ENCODE measurements at regions not wholly inside any gene's neighbourhood (a gene's known extent, or its start where the extent isn't known, plus 50 kb on each side); places are given as distances from the start of the nearest gene placed in this dataset.

- TF ChIP-seq CTCF (IDR thresholded peaks at IDR 0.05 in 4 of 5, conservative IDR thresholded peaks at IDR 0.05 in 1 of 5) (no peak), POLR2A (IDR thresholded peaks at IDR 0.05) (no peak)
Measured at GRCh38 chr5:54746777-54747398, 229.3 kb downstream of the SNX18 start.
